HL-60 (cell line): ENCODE measurements at regions not wholly inside any gene's neighbourhood (a gene's known extent, or its start where the extent isn't known, plus 50 kb on each side); places are given as distances from the start of the nearest gene placed in this dataset.

ENCODE experiments used
- DNase-seq, 2 experiments: peaks; one replicate each; pipeline ENCODE4 v3.0.0-alpha.2; 2010 to 2020; ENCODE audit warnings: low read depth in 1 of 2, low spot score in 1 of 2
- H3K27ac ChIP-seq: fragments of 250-450 bp; sonication (Bioruptor Pico); replicated peaks from 2 replicates; pipeline ENCODE4 v1.5.1; 2020; ENCODE audit warnings: mild to moderate bottlenecking, moderate library complexity
- H3K27me3 ChIP-seq: fragments of 250-450 bp; sonication (Bioruptor Pico); 2 replicates; pipeline ENCODE4 v1.5.1; 2021; ENCODE audit warnings: mild to moderate bottlenecking, moderate library complexity; ENCODE audit not compliant: insufficient read depth, poor library complexity, severe bottlenecking
- H3K4me3 ChIP-seq: replicated peaks from 2 replicates; pipeline ENCODE4 v1.5.1; 2011; ENCODE audit warnings: mild to moderate bottlenecking, control low read depth, low read length; ENCODE audit not compliant: insufficient read depth
- GABPA ChIP-seq: IDR thresholded peaks from 2 replicates; pipeline ENCODE4 v1.6.1; 2012; ENCODE audit warnings: low read depth
- POLR2AphosphoS5 ChIP-seq: IDR thresholded peaks from 2 replicates; pipeline ENCODE4 v1.6.1; 2012; ENCODE audit warnings: low read depth
- SPI1 ChIP-seq: IDR thresholded peaks from 2 replicates; pipeline ENCODE4 v1.6.1; 2012; ENCODE audit warnings: low read depth, mild to moderate bottlenecking, borderline replicate concordance
- TF ChIP-seq, protein P1 (sequence below): IDR thresholded peaks from one replicate; pipeline ENCODE4 v1.5.1; 2011; ENCODE audit warnings: low read length, control low read depth, inconsistent platforms; ENCODE audit not compliant: insufficient read depth
- TF ChIP-seq, protein P2 (sequence below): IDR thresholded peaks from 2 replicates; pipeline ENCODE4 v1.6.1; 2012; ENCODE audit warnings: low read depth; ENCODE audit not compliant: insufficient replicate concordance

DNA sequence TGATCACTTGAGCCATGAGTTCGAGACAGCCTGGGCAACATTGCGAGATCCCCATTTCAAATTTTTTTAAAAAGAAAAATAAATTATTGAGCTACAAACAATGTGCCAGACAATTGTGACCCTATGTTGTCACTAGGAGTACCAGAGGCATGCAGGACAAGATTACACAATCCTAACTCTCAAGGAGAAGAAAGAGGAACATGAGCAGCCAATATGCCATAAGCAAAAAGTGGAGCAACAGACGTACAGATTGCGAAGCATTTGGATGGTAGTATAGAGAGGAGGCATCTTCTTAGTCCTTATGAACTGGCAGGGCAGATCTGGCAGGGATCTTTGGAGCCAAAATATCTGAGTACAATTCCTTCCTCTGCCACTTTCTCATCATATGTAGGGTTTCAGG, 156.4 kb downstream of the OR2B2 start:
- no peaks in the 10 kb centered on the region for H3K27me3 ChIP-seq
- peak overlapping the region; percentile 23; the same call in 1 of the 2 replicates for H3K27ac ChIP-seq
- no peak overlapping the region for H3K4me3 ChIP-seq
- peak; percentile 79 to 89 for DNase-seq
- TF ChIP-seq SPI1 (peak; percentile 68; the same call in 1 of the 2 replicates), POLR2AphosphoS5 (no peak)
- TF ChIP-seq, protein P1, sequence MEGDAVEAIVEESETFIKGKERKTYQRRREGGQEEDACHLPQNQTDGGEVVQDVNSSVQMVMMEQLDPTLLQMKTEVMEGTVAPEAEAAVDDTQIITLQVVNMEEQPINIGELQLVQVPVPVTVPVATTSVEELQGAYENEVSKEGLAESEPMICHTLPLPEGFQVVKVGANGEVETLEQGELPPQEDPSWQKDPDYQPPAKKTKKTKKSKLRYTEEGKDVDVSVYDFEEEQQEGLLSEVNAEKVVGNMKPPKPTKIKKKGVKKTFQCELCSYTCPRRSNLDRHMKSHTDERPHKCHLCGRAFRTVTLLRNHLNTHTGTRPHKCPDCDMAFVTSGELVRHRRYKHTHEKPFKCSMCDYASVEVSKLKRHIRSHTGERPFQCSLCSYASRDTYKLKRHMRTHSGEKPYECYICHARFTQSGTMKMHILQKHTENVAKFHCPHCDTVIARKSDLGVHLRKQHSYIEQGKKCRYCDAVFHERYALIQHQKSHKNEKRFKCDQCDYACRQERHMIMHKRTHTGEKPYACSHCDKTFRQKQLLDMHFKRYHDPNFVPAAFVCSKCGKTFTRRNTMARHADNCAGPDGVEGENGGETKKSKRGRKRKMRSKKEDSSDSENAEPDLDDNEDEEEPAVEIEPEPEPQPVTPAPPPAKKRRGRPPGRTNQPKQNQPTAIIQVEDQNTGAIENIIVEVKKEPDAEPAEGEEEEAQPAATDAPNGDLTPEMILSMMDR = no peak

GRCh38 chr6:27754408-27754782, 157.8 kb downstream of the OR2B2 start:
- Histone ChIP-seq H3K27me3 (no peaks in the 10 kb centered on the region), H3K4me3 (peak overlapping the region; percentile 42)
- no peak for DNase-seq

DNA sequence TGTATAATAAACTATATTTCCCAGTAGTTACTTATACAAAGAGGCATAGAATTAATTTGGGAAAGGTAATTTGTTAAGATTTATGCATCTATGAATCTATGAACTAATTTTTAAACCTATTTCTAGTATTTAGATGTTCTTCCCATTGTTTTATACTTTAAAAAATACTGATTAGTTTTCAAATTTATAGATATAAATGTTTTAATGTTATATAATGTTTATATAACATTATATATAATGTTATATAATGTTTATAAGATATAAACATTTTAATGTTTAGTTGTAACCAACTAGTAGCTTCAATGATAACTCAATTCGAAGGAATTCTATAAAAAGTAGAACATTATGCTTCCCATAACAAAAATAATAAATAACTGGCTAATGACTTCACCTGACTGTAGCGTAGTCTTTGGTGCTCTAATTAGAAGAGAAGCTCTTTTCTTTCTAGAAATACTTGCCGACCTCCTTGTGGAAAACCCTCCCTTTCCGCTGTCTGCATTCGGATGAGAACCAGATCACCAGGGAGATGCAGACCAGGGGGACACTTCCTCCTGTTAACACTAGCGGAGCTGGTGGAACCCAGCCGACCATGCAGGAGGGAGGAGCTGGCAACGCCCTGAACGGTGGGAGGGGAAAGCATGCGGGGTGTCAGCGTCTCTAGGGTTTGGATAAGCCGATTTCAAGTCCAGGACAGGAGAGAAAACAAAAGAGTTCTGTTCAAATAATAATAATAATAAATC, 158.4 kb downstream of the OR2B2 start:
- Histone ChIP-seq H3K27ac (peak overlapping the region; percentile 53), H3K4me3 (peak overlapping the region; percentile 42), H3K27me3 (no peaks in the 10 kb centered on the region)
- DNase-seq = peak; percentile 67 to 93
- TF ChIP-seq GABPA (peak; percentile 70), SPI1 (peak; percentile 74; the same call in 1 of the 2 replicates), POLR2AphosphoS5 (no peak)
- TF ChIP-seq, protein P2, sequence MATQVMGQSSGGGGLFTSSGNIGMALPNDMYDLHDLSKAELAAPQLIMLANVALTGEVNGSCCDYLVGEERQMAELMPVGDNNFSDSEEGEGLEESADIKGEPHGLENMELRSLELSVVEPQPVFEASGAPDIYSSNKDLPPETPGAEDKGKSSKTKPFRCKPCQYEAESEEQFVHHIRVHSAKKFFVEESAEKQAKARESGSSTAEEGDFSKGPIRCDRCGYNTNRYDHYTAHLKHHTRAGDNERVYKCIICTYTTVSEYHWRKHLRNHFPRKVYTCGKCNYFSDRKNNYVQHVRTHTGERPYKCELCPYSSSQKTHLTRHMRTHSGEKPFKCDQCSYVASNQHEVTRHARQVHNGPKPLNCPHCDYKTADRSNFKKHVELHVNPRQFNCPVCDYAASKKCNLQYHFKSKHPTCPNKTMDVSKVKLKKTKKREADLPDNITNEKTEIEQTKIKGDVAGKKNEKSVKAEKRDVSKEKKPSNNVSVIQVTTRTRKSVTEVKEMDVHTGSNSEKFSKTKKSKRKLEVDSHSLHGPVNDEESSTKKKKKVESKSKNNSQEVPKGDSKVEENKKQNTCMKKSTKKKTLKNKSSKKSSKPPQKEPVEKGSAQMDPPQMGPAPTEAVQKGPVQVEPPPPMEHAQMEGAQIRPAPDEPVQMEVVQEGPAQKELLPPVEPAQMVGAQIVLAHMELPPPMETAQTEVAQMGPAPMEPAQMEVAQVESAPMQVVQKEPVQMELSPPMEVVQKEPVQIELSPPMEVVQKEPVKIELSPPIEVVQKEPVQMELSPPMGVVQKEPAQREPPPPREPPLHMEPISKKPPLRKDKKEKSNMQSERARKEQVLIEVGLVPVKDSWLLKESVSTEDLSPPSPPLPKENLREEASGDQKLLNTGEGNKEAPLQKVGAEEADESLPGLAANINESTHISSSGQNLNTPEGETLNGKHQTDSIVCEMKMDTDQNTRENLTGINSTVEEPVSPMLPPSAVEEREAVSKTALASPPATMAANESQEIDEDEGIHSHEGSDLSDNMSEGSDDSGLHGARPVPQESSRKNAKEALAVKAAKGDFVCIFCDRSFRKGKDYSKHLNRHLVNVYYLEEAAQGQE = no peak
- TF ChIP-seq, protein P1 = no peak

More at GRCh38 chr6:27754408-27754782, 157.8 kb downstream of the OR2B2 start:
- TF ChIP-seq SPI1 (no peak), POLR2AphosphoS5 (no peak), GABPA (no peak)
- TF ChIP-seq, protein P1 = no peak
- TF ChIP-seq, protein P2 = no peak
- peak overlapping the region; percentile 27; the same call in 1 of the 2 replicates for H3K27ac ChIP-seq
